GM21526 (cell line): ENCODE measurements at regions not wholly inside any gene's neighbourhood (a gene's known extent, or its start where the extent isn't known, plus 50 kb on each side); places are given as distances from the start of the nearest gene placed in this dataset.

Experiments used
- ATAC-seq: cut with Tn5 transposase; IDR thresholded peaks from one replicate; pipeline ENCODE4 v1.9.1; 2021; ENCODE audit warnings: moderate library complexity; ENCODE audit not compliant: unreplicated experiment, low FRiP score

- no peak for ATAC-seq
Observed at GRCh38 chr1:57489358-57490036, 65.6 kb upstream of the DAB1 start.

GRCh38 chr1:57485643-57486042 is 61.8 kb upstream of the DAB1 start:
- ATAC-seq = no peak

DNA sequence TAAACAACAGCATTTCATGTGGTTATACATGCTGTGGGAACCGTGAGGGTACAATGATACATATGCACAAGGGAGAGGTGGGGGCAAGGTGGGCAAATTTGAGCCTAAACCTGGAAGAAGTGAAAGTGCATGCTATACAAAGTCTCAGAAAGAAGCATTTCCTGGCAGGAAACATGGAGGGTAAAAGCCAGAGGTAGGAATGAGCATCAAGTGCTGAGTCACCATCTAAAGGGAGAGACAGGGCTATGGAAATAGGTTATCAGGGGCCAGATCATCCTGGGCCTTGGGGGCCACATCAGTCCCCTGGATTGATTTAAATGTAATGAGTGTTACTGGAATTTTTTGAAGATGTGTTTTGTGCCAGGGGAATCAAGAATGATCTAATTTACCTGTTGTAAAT is 60.1 kb upstream of the DAB1 start:
- no peak for ATAC-seq

DNA sequence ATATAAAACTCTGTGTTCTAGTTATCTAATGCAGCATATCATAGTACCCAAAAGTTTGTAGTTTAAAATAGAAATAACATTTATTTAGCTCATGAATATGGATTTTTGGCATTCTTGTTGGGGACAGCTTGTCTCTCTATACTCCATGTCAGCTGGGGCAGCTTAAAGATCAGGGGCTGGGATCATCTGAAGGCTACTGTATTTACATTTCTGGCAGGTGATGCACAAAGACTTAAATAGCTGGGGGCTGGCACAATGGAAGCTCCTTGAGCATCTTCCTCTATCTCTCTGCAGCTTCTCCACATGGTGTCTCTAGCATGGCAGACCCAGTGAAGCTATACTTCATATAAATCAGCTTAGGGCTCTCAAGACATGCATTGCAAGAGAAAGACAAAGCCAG is 55.6 kb upstream of the DAB1 start:
- no peak for ATAC-seq

DNA sequence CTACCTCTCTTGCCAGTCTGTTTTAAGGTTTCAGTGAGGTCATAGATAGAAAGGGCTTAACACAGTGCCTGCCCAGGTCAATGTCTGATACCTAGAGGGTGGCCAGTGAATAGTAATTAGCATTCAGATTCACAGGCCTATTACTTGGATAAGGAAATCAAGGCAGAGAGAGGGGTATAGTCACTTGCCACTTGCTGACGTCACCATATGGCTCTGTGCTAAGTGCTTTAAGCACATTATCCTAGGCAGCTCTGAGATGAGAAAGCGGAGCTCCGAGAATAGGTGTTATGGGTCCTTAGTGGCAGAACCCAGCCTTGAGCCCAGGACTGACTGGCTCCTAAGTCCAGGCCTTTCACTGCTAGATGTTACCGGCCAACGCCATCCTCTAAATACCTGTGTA is 51.5 kb upstream of the DAB1 start:
- ATAC-seq = no peak

DNA sequence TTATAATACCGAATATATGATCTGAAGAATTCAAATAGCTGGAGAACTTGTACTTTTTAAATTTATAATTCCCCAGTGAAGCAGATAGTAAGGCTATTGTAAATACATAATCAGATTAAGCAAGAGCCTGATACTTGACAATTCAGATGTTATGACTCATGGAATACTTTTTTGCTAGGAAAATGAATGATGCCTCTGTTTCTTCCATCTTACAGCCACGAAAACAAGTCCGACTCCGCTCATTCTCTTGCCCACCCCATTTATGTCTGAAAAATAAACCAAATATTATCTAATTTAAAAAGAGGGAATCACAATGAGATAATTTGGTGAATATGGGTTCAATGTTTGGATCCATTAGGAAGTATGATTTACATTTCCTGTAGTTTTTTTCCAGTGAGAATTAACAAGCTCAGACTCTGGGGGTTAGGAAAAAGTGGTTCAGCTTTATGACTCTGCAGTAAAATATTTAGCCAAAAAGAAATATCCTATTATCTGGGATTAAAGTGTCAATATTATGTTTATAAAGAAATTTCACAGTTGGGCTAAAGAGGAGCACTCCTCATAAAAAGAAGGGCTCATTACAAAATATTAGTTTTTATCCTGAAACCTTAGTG is 50.4 kb upstream of the DAB1 start:
- no peak for ATAC-seq
